ENCODE measurements at regions not wholly inside any gene's neighbourhood (a gene's known extent, or its start where the extent isn't known, plus 50 kb on each side); places are given as distances from the start of the nearest gene placed in this dataset.

- no peaks in the 10 kb centered on the region for H3K9me3 Mint-ChIP-seq
- peaks cover 12% of the 10 kb centered on the region for H3K27me3 Mint-ChIP-seq
- H3K4me1 Mint-ChIP-seq: peaks cover 0 to 2% (median 0%) of the 10 kb centered on the region in 3 donors
- H3K27ac Mint-ChIP-seq: no peak overlapping the region
- H3K36me3 Mint-ChIP-seq: no peaks in the 10 kb centered on the region
- no peak overlapping the region for H3K4me3 Mint-ChIP-seq
Observed at GRCh38 chr2:238651306-238652052, 196.4 kb upstream of the TWIST2 start.

DNA sequence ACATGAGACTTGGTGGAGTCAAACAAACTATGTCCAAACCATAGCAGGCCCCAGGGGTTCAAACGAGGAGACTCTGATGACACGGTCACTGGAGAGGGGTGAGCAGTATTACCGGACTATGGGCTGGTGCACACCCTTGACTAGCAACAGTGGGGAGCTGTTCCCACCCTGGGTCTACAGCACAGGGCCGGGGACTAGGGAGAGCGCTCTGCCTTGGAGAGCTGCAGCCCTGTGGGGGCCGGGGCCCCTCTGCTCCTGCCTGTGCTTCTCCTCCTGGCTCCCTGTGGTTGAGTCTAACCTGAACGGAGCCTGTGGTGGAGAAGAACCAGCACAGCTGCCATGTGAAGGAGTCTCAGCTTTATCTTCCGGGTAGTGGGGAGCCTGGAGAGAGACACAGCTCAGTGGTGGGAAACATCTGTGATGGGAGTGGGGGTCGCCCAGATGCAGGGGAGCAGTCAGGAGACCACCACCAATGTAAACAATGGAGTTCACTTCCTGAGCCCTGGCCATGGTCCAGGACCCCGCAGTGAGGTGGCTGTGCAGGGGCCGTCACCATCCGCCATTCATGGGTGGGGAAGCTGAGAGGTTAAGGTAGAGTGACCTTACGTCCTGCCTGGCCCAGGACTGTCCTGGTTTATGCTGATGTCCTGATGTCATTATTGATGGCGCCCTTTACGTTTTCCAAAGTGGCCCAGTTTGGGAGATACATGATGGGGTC lies 195.7 kb upstream of the TWIST2 start:
- no peak overlapping the region for H3K4me3 Mint-ChIP-seq
- H3K9me3 Mint-ChIP-seq: no peaks in the 10 kb centered on the region

DNA sequence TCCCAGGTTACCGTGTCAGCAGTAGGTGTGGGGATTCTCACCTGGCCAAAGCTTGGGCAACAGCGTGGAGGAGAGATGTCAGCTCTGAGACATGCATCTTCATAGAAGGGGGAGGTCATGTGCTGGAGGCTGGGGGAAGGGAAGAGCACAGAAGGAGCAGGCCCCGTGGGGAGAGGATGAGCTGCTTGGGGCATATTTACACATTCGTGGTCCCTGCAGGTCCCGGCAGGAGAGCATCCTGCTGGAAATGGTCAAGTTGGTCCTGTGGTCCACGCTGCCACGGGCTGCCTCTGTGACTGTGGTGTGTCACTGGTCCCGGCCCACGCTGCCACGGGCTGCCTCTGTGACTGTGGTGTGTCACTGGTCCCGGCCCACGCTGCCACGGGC lies 195.1 kb upstream of the TWIST2 start:
- H3K9me3 Mint-ChIP-seq: no peaks in the 10 kb centered on the region
- peaks cover 0 to 2% (median 0%) of the 10 kb centered on the region in 3 donors for H3K4me1 Mint-ChIP-seq
- H3K27me3 Mint-ChIP-seq: peaks cover 12% of the 10 kb centered on the region
- no peaks in the 10 kb centered on the region for H3K36me3 Mint-ChIP-seq
- peak overlapping the region in 1 of 3 donors; percentile 39 for H3K27ac Mint-ChIP-seq
- H3K4me3 Mint-ChIP-seq: no peak overlapping the region

More for the DNA sequence above, 195.7 kb upstream of the TWIST2 start:
- H3K4me1 Mint-ChIP-seq: peaks cover 0 to 2% (median 0%) of the 10 kb centered on the region in 3 donors
- no peaks in the 10 kb centered on the region for H3K36me3 Mint-ChIP-seq
- H3K27ac Mint-ChIP-seq: peak overlapping the region in 1 of 3 donors; percentile 39
- peaks cover 12% of the 10 kb centered on the region for H3K27me3 Mint-ChIP-seq

GRCh38 chr2:238653431-238654109 lies 194.3 kb upstream of the TWIST2 start:
- no peaks in the 10 kb centered on the region for H3K9me3 Mint-ChIP-seq
- peaks cover 0 to 2% (median 0%) of the 10 kb centered on the region in 3 donors for H3K4me1 Mint-ChIP-seq
- H3K27me3 Mint-ChIP-seq: peaks cover 12% of the 10 kb centered on the region
- H3K4me3 Mint-ChIP-seq: no peak overlapping the region
- no peaks in the 10 kb centered on the region for H3K36me3 Mint-ChIP-seq
- no peak overlapping the region for H3K27ac Mint-ChIP-seq

DNA sequence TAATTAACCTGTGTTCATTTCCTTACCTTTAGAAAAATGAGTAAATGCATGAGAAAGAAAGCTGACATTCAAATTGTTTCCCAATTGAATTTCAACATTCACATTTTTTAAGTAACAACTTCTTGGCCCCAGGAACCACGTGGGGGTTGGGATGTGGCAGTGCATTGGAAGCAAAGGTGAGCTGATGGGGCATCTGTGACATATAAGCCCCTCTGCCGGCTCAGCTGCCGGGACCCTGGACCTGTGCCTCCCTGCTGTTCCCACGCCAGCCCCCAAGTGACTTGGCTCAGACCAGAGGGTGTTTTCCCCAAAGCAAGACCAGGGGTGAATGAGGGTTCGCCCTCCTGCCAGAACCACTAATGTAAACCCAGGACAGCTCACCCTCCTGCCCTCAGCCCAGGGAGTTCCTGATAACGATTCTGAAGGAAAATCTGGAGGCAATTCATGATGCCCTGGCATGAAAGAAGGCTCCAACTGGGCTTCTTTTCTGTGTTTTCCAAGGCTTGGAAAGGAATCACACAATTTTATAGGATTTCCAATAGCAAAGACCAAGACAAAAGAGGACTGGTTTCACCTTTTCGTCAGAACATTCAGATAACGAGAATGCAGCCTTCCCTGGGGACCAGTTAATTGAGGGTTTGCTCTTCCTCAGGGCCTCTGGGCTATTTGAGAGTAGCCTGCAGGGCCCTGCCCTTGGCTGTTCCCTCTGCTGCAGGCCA lies 193.2 kb upstream of the TWIST2 start:
- Mint-ChIP-seq H3K27ac (no peak overlapping the region), H3K4me1 (peaks cover 0 to 2% (median 0%) of the 10 kb centered on the region in 3 donors), H3K27me3 (peaks cover 12% of the 10 kb centered on the region), H3K36me3 (no peaks in the 10 kb centered on the region), H3K4me3 (no peak overlapping the region), H3K9me3 (no peaks in the 10 kb centered on the region)

GRCh38 chr2:238655198-238655860 lies 192.6 kb upstream of the TWIST2 start:
- H3K9me3 Mint-ChIP-seq: no peaks in the 10 kb centered on the region
- H3K36me3 Mint-ChIP-seq: no peaks in the 10 kb centered on the region
- H3K27me3 Mint-ChIP-seq: peaks cover 12% of the 10 kb centered on the region
- H3K4me3 Mint-ChIP-seq: no peak overlapping the region
- H3K4me1 Mint-ChIP-seq: peaks cover 0 to 2% (median 0%) of the 10 kb centered on the region in 3 donors
- H3K27ac Mint-ChIP-seq: no peak overlapping the region

GRCh38 chr2:238655974-238656722 lies 191.7 kb upstream of the TWIST2 start:
- Mint-ChIP-seq H3K9me3 (peaks cover 0 to under 1% (median 0%) of the 10 kb centered on the region in 3 donors), H3K27me3 (peaks cover 12% of the 10 kb centered on the region), H3K4me1 (peaks cover 0 to 2% (median 0%) of the 10 kb centered on the region in 3 donors), H3K4me3 (no peak overlapping the region), H3K36me3 (no peaks in the 10 kb centered on the region), H3K27ac (no peak overlapping the region)

DNA sequence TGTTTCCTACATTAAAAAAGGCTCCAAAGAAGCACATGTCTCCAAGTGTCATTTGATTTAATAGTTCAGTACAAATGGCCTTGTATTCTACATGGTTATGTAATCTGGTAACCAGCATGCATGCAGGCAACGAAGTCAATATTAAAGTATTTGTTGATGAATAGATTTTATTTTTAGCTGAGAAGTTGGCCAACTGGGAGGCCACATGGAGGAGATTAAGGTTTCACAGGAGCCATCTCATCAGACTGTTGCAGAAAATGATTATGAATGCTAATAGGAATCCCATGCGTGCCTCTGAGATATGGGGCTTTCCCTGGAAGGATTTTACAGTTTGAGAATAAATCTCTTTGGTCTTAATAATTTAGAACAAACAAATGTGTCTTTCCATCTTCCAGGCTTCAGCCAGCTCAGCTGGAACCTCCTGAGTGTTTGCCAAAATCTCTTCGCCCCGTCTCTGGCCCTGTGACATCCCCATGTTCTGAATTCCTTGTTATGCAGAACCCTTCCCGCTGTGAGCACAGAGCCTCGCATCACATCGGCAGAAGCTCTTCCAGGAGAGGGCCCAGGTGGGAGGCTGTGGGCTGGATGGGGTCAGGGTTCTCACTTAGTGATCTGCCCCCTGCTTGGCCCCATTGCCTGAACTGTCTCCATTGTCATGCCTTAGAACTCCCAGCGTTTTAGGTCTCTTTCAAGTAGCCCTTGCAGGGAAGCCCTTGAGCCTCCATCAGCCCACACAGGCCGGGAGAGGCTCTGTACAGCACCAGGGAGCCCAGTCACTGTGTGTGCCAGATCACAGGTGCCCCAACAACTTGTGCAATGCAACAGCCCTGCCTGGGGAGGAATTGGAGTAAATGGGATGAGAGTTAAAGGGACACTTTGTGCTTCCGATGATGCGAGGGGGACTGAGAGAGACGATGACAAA lies 190.5 kb upstream of the TWIST2 start:
- Mint-ChIP-seq H3K27me3 (peaks cover 10% of the 10 kb centered on the region), H3K4me3 (no peak overlapping the region), H3K27ac (no peak overlapping the region), H3K9me3 (peaks cover 0 to 2% (median 0%) of the 10 kb centered on the region in 3 donors), H3K4me1 (peaks cover 0 to 2% (median 0%) of the 10 kb centered on the region in 3 donors), H3K36me3 (no peaks in the 10 kb centered on the region)

DNA sequence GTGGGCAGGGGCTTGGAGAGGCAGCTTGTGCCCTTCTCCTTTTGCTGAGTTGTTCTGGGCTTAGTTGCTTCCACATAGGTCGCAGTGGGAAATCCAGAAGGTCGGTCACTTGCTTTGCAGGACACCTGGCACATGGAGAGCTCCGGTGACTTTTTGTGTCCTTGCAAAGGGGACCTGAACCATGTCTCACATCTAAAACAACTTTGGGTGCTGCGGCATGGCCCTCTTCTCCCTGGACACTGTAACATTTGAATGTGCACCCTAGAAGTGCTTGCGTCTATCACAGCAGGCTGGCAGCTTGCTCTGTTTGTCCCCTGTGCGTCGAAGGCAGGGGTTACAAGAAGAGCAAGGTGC lies 189.9 kb upstream of the TWIST2 start:
- peaks cover 8% of the 10 kb centered on the region for H3K27me3 Mint-ChIP-seq
- H3K4me1 Mint-ChIP-seq: no peaks in the 10 kb centered on the region
- H3K36me3 Mint-ChIP-seq: no peaks in the 10 kb centered on the region
- H3K27ac Mint-ChIP-seq: no peak overlapping the region
- peaks cover 0 to 4% (median 0%) of the 10 kb centered on the region in 3 donors for H3K9me3 Mint-ChIP-seq
- no peak overlapping the region for H3K4me3 Mint-ChIP-seq

GRCh38 chr2:238658820-238659219 lies 189.1 kb upstream of the TWIST2 start:
- H3K4me3 Mint-ChIP-seq: no peak overlapping the region
- H3K27ac Mint-ChIP-seq: no peak overlapping the region
- H3K4me1 Mint-ChIP-seq: no peaks in the 10 kb centered on the region

GRCh38 chr2:238659231-238659630 lies 188.7 kb upstream of the TWIST2 start:
- H3K4me3 Mint-ChIP-seq: no peak overlapping the region
- H3K27me3 Mint-ChIP-seq: peaks cover 8% of the 10 kb centered on the region
- H3K9me3 Mint-ChIP-seq: peaks cover 3 to 4% (median 3%) of the 10 kb centered on the region in 3 donors
- H3K27ac Mint-ChIP-seq: no peak overlapping the region
- H3K36me3 Mint-ChIP-seq: peaks cover 1% of the 10 kb centered on the region
- no peaks in the 10 kb centered on the region for H3K4me1 Mint-ChIP-seq

More at GRCh38 chr2:238658820-238659219, 189.1 kb upstream of the TWIST2 start:
- Mint-ChIP-seq H3K36me3 (peaks cover 1% of the 10 kb centered on the region), H3K9me3 (peaks cover under 1 to 4% (median 1%) of the 10 kb centered on the region in 3 donors), H3K27me3 (peaks cover 6% of the 10 kb centered on the region)

GRCh38 chr2:238663586-238663985 lies 184.3 kb upstream of the TWIST2 start:
- H3K27ac Mint-ChIP-seq: no peak overlapping the region
- peaks cover 3 to 12% (median 8%) of the 10 kb centered on the region in 3 donors for H3K9me3 Mint-ChIP-seq
- peaks cover 0 to 3% (median 0%) of the 10 kb centered on the region in 3 donors for H3K4me1 Mint-ChIP-seq
- peaks cover 1% of the 10 kb centered on the region for H3K36me3 Mint-ChIP-seq
- peaks cover 4% of the 10 kb centered on the region for H3K27me3 Mint-ChIP-seq
- no peak overlapping the region for H3K4me3 Mint-ChIP-seq

GRCh38 chr2:238665919-238666318 lies 182.0 kb upstream of the TWIST2 start:
- Mint-ChIP-seq H3K9me3 (peaks cover 7 to 15% (median 13%) of the 10 kb centered on the region in 3 donors), H3K4me3 (no peak overlapping the region)

More at GRCh38 chr2:238665919-238666318, 182.0 kb upstream of the TWIST2 start:
- H3K27ac Mint-ChIP-seq: no peak overlapping the region
- peaks cover 0 to 3% (median 0%) of the 10 kb centered on the region in 3 donors for H3K4me1 Mint-ChIP-seq
- H3K36me3 Mint-ChIP-seq: peaks cover 3% of the 10 kb centered on the region
- peaks cover 4% of the 10 kb centered on the region for H3K27me3 Mint-ChIP-seq

Measured in IgD-negative memory B cell (primary cell).